ENCODE measurements at regions not wholly inside any gene's neighbourhood (a gene's known extent, or its start where the extent isn't known, plus 50 kb on each side); places are given as distances from the start of the nearest gene placed in this dataset.

- no peak for DNase-seq
These were observed 73.2 kb downstream of the GPR37 start for GRCh38 chr7:124692425-124692824.

GRCh38 chr7:124690840-124691239, 74.8 kb downstream of the GPR37 start:
- no peak for DNase-seq

DNA sequence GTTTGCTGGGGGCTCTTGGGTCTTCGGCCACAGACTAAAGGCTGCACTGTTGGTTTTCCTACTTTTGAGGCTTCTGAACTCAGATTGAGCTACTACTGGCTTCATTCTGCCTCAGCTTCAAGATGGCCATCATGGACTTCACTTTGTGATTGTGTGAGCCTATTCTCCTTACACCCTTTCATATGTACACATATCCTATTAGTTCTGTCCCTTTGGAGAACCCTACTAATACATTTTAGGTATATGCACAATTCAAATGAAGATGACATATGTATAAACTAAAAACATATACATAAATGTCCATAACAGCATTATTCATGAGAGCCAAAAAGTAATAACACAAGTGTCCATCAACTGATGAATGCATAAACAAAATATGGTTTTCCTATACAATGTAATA, 75.7 kb downstream of the GPR37 start:
- DNase-seq = no peak

- no peak for DNase-seq
These were observed 76.1 kb downstream of the GPR37 start for GRCh38 chr7:124689523-124689922.

DNA sequence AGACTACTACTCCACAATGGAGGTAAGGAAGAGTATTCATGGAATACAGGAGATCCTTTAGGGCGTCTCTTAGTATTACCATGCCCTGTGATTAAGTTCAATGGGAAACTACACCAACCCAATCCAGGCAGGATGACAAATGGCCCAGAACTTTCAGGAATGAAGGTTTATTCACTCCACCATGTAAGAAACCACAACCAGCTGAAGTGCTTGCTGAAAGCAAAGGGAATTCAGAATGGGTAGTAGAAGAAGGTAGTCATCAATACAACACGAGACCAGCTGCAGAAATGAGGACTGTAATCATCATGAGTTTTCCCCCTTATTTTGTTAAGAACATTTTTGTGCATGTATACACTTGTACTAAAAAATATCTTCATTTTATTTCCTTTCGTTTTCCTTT, 76.6 kb downstream of the GPR37 start:
- DNase-seq = no peak

GRCh38 chr7:124686543-124687171, 78.9 kb downstream of the GPR37 start:
- DNase-seq = no peak

- DNase-seq = no peak
These were observed 83.6 kb downstream of the GPR37 start for GRCh38 chr7:124681946-124682345.

DNA sequence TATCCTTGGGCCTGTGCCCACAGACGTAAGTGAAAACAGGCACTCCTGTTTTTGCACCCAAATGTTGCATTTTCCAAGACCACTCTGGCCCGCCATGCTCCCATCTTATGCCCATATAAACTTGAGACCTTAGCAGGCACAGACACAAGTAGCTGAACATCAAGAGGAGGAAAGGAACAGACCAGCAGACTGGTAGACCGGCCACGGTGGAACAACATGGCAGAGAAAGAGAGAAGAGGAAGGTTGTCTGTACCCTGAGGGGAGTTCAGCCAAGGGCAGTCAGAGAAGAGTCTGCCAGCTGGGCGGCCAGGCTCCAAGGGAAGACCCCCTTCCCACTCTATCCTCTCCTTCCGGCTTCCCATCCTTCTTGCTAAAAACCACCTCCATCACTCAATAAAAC, 85.3 kb downstream of the GPR37 start:
- no peak for DNase-seq

- no peak for DNase-seq
These were observed 85.9 kb downstream of the GPR37 start for GRCh38 chr7:124679586-124680225.

- no peak for DNase-seq
These were observed 86.4 kb downstream of the GPR37 start for GRCh38 chr7:124679146-124679545.

GRCh38 chr7:124674451-124674850, 91.1 kb downstream of the GPR37 start:
- no peak for DNase-seq

- DNase-seq = no peak
These were observed 93.6 kb downstream of the GPR37 start for GRCh38 chr7:124672011-124672410.

GRCh38 chr7:124667312-124668153, 98.1 kb downstream of the GPR37 start:
- no peak for DNase-seq

- no peak for DNase-seq
These were observed 102.7 kb downstream of the GPR37 start for GRCh38 chr7:124662937-124663336.

DNA sequence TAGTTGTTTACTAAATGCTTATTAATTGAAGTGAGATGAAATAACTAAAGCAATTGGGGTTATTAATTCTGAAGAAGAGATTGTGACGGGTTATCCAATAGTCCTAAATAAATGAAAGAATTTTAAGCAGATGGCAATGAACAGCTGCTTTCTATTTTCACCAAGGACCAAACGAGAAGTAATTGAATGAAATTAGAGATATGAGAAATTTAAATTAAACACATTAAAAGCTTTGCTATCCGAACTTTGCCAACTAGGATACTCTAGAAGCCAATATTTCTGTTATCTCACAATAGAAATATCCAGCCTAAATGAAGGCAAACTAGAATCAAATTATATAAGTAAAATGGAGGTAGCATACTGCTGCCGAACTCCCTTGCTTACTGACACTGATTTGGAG, 103.2 kb downstream of the GPR37 start:
- no peak for DNase-seq

- no peak for DNase-seq
These were observed 109.6 kb downstream of the GPR37 start for GRCh38 chr7:124655990-124656389.

- no peak for DNase-seq
These were observed 113.4 kb downstream of the GPR37 start for GRCh38 chr7:124652237-124652636.

- DNase-seq = no peak
These were observed 114.5 kb downstream of the GPR37 start for GRCh38 chr7:124651136-124651535.

DNA sequence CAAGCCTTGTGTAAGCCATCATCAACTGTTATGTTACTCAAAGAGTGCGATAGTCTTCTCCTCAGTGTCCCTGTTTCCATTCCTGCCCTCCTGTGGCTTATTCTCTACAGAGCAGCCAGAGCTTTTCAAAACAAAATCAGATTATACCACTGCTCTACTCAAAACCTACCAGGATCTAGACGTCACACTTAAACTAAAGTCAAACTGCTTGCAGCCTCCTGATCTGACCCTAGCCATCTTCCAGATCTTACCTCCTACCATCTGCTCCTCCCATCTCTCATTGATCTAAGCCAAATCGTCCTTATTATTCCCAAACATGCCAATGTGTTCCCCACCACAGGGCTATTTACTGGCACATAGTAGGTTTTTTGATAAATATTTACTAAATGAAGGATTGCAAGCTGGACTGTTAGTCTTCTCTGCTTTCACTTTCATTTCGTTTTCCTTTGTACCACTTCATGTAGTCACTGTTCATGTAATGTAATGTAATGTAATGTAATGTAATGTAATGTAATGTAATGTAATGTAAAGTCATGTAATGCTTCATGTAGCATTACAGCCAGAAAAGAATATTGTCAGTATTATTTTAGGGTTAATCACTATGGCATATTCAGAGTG, 116.1 kb downstream of the GPR37 start:
- DNase-seq = no peak

DNA sequence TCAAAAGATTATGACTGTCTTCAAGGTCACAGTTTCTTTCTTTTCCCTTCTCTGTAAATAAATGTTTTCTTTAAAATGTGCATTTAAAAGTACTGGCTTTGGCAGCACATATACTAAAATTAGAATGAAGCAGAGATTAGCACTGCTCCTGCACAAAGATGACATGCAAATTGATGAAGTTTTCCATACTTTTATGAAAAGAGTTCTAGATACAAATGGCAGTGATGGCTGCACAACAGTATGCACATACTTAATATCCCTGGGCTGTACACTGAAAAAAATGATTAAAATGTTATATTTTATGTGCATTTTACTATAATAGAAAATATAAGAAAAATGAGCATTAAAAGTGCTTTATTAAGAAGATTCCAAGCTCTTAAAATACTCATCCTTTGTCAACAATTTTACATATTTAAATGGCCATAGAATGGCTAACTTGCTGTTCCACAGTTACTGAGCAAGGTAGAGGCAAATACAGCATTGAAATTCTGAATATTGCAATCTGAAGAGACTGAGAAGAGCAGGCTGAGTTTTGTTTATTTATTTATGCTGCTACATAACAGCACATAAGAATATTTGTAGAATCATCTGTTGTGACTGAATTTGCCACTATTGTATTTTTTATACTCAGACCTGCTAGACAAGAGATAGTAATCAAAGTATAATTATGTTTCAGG, 117.8 kb downstream of the GPR37 start:
- no peak for DNase-seq

GRCh38 chr7:124645704-124646103, 119.9 kb downstream of the GPR37 start:
- no peak for DNase-seq

GRCh38 chr7:124643311-124643811, 122.2 kb downstream of the GPR37 start:
- DNase-seq = no peak

- DNase-seq = peak; percentile 15
These were observed 130.2 kb downstream of the GPR37 start for GRCh38 chr7:124635416-124635815.

Data from suppressor macrophage treated with lipopolysaccharide for 4 hours (primary cell).